Stomach (tissue), 4 donors: ENCODE measurements at regions not wholly inside any gene's neighbourhood (a gene's known extent, or its start where the extent isn't known, plus 50 kb on each side); places are given as distances from the start of the nearest gene placed in this dataset.

ENCODE experiments used
- CTCF ChIP-seq, 7 experiments: fragments of 450-650 bp in 4 of 7; fragments of 200-600 bp in 3 of 7; sonication (generic) in 3 of 7; IDR thresholded peaks; one replicate each; pipeline ENCODE4 v1.5.1; 2016 to 2019; ENCODE audit warnings: antibody characterized with exemption in 7 of 7, control low read depth in 2 of 7, mild to moderate bottlenecking in 1 of 7
- POLR2A ChIP-seq, 4 donors: fragments of 450-650 bp; IDR thresholded peaks; one replicate each; pipeline ENCODE4 v1.6.1; 2016; ENCODE audit warnings: antibody characterized with exemption in 4 of 4, control low read depth in 2 of 4, mild to moderate bottlenecking in 1 of 4, moderate library complexity in 1 of 4

GRCh38 chr15:79675982-79676381, 220.8 kb downstream of the MTHFS start:
- TF ChIP-seq CTCF (IDR thresholded peaks at IDR 0.05) = no peak
- TF ChIP-seq POLR2A (IDR thresholded peaks at IDR 0.05) = no peak
